ENCODE measurements at regions not wholly inside any gene's neighbourhood (a gene's known extent, or its start where the extent isn't known, plus 50 kb on each side); places are given as distances from the start of the nearest gene placed in this dataset.

DNA sequence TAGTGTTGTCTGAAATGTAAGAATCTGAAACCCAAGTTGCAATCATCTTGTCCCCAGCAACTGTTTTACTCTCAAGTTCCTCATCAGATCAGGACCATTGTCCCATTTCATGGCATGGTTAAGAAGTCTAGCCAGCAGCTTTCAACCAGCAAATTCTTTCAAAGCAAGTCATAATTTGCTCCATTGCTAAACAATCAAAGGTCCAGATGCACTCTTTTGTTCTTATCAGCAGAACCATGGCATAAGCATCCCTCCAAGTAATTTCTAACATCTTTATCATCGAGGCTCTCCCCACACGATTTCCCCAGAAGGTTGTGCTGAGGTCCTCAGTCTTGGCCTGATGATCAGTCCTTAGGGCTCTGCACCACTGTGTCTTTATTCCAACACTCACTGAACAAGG is 67.5 kb upstream of the APCDD1 start:
- TF ChIP-seq, protein P1, sequence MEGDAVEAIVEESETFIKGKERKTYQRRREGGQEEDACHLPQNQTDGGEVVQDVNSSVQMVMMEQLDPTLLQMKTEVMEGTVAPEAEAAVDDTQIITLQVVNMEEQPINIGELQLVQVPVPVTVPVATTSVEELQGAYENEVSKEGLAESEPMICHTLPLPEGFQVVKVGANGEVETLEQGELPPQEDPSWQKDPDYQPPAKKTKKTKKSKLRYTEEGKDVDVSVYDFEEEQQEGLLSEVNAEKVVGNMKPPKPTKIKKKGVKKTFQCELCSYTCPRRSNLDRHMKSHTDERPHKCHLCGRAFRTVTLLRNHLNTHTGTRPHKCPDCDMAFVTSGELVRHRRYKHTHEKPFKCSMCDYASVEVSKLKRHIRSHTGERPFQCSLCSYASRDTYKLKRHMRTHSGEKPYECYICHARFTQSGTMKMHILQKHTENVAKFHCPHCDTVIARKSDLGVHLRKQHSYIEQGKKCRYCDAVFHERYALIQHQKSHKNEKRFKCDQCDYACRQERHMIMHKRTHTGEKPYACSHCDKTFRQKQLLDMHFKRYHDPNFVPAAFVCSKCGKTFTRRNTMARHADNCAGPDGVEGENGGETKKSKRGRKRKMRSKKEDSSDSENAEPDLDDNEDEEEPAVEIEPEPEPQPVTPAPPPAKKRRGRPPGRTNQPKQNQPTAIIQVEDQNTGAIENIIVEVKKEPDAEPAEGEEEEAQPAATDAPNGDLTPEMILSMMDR (IDR thresholded peaks at IDR 0.05; ENCODE audit: insufficient read depth, low read length), result no peak
- no peak for TF ChIP-seq GABPA (IDR thresholded peaks at IDR 0.05; ENCODE audit: low read depth)
- TF ChIP-seq, protein P2, sequence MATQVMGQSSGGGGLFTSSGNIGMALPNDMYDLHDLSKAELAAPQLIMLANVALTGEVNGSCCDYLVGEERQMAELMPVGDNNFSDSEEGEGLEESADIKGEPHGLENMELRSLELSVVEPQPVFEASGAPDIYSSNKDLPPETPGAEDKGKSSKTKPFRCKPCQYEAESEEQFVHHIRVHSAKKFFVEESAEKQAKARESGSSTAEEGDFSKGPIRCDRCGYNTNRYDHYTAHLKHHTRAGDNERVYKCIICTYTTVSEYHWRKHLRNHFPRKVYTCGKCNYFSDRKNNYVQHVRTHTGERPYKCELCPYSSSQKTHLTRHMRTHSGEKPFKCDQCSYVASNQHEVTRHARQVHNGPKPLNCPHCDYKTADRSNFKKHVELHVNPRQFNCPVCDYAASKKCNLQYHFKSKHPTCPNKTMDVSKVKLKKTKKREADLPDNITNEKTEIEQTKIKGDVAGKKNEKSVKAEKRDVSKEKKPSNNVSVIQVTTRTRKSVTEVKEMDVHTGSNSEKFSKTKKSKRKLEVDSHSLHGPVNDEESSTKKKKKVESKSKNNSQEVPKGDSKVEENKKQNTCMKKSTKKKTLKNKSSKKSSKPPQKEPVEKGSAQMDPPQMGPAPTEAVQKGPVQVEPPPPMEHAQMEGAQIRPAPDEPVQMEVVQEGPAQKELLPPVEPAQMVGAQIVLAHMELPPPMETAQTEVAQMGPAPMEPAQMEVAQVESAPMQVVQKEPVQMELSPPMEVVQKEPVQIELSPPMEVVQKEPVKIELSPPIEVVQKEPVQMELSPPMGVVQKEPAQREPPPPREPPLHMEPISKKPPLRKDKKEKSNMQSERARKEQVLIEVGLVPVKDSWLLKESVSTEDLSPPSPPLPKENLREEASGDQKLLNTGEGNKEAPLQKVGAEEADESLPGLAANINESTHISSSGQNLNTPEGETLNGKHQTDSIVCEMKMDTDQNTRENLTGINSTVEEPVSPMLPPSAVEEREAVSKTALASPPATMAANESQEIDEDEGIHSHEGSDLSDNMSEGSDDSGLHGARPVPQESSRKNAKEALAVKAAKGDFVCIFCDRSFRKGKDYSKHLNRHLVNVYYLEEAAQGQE (IDR thresholded peaks at IDR 0.05; ENCODE audit: insufficient replicate concordance, low read depth), result no peak

Measured in HL-60 (cell line).